Colonic mucosa (tissue), 4 donors: ENCODE measurements at regions not wholly inside any gene's neighbourhood (a gene's known extent, or its start where the extent isn't known, plus 50 kb on each side); places are given as distances from the start of the nearest gene placed in this dataset.

Experiments
- DNase-seq: peaks from one replicate; pipeline ENCODE4 v3.0.0-alpha.2; 2020
- H3K27ac ChIP-seq: fragments of 200-600 bp; one replicate; pipeline ENCODE4 v1.8.0; 2021
- H3K27me3 ChIP-seq: fragments of 200-600 bp; one replicate; pipeline ENCODE4 v1.8.0; 2021
- H3K36me3 ChIP-seq: fragments of 200-600 bp; one replicate; pipeline ENCODE4 v1.8.0; 2021
- H3K4me1 ChIP-seq: fragments of 200-600 bp; one replicate; pipeline ENCODE4 v1.8.0; 2021; ENCODE audit warnings: mild to moderate bottlenecking
- H3K4me3 ChIP-seq: fragments of 200-600 bp; one replicate; pipeline ENCODE4 v1.8.0; 2021
- H3K9ac ChIP-seq, 2 donors: one replicate each; pipeline ENCODE4 v1.7.0; 2013; ENCODE audit warnings: control low read depth in 2 of 2, low read depth in 2 of 2, low read length in 2 of 2
- H3K9me3 ChIP-seq: fragments of 200-600 bp; one replicate; pipeline ENCODE4 v1.8.0; 2021
- intact Hi-C: fragments of 100-400 bp; cut with DNase I; formaldehyde crosslinking; loops from one replicate; pipeline ENCODE4 v1.14.1; 2022
- TF ChIP-seq, protein P1 (sequence below): fragments of 200-600 bp; IDR thresholded peaks from one replicate; pipeline ENCODE4 v1.8.0; 2022; ENCODE audit warnings: antibody characterized with exemption, mild to moderate bottlenecking
- donor health status: healthy.
- donor health status: DM: no; HTN: no; CAD: no.
- donor health status: DM: no; HTN: no; CAD: no.

- no peak overlapping the region for H3K4me3 ChIP-seq
- no peak overlapping the region for H3K9ac ChIP-seq
- no peak overlapping the region for H3K27ac ChIP-seq
- H3K9me3 ChIP-seq: no peaks in the 10 kb centered on the region
- H3K4me1 ChIP-seq: no peaks in the 10 kb centered on the region
- no peaks in the 10 kb centered on the region for H3K27me3 ChIP-seq
- TF ChIP-seq, protein P1, sequence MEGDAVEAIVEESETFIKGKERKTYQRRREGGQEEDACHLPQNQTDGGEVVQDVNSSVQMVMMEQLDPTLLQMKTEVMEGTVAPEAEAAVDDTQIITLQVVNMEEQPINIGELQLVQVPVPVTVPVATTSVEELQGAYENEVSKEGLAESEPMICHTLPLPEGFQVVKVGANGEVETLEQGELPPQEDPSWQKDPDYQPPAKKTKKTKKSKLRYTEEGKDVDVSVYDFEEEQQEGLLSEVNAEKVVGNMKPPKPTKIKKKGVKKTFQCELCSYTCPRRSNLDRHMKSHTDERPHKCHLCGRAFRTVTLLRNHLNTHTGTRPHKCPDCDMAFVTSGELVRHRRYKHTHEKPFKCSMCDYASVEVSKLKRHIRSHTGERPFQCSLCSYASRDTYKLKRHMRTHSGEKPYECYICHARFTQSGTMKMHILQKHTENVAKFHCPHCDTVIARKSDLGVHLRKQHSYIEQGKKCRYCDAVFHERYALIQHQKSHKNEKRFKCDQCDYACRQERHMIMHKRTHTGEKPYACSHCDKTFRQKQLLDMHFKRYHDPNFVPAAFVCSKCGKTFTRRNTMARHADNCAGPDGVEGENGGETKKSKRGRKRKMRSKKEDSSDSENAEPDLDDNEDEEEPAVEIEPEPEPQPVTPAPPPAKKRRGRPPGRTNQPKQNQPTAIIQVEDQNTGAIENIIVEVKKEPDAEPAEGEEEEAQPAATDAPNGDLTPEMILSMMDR: no peak
- intact Hi-C loops: no loop called here
- no peaks in the 10 kb centered on the region for H3K36me3 ChIP-seq
- no peak for DNase-seq
These were observed 835.0 kb upstream of the ADGRL3 start for GRCh38 chr4:60365176-60365575.

- Histone ChIP-seq H3K9ac (no peak overlapping the region), H3K4me1 (no peaks in the 10 kb centered on the region), H3K27ac (no peak overlapping the region), H3K36me3 (no peaks in the 10 kb centered on the region), H3K4me3 (no peak overlapping the region), H3K9me3 (no peaks in the 10 kb centered on the region), H3K27me3 (no peaks in the 10 kb centered on the region)
- TF ChIP-seq, protein P1: no peak
- intact Hi-C loops: no loop called here
- DNase-seq: no peak
These were observed 833.5 kb upstream of the ADGRL3 start for GRCh38 chr4:60366661-60367060.

DNA sequence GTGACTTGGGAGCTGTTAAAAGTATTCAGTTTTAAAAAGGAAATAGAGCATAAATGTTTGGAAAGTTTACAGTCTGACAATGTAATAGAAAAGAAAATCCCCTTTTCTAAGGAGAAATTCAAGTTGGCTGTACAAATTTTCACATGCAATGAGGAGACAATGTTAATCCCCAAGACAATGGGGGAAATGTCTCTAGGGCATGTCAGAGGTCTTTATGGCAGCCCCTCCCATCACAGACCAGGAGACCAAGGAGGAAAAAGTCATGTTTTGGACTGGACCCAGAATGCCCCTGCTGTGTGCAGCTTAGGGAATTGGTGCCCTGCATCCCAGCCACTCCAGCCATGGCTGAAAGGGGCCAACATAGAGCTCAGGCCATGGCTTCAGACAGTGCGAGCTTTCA, 831.1 kb upstream of the ADGRL3 start:
- DNase-seq: no peak
- Histone ChIP-seq H3K4me1 (no peaks in the 10 kb centered on the region), H3K4me3 (no peak overlapping the region), H3K9ac (no peak overlapping the region), H3K27me3 (no peaks in the 10 kb centered on the region), H3K27ac (no peak overlapping the region), H3K36me3 (no peaks in the 10 kb centered on the region), H3K9me3 (no peaks in the 10 kb centered on the region)
- intact Hi-C loops: no loop called here
- TF ChIP-seq, protein P1: no peak

DNA sequence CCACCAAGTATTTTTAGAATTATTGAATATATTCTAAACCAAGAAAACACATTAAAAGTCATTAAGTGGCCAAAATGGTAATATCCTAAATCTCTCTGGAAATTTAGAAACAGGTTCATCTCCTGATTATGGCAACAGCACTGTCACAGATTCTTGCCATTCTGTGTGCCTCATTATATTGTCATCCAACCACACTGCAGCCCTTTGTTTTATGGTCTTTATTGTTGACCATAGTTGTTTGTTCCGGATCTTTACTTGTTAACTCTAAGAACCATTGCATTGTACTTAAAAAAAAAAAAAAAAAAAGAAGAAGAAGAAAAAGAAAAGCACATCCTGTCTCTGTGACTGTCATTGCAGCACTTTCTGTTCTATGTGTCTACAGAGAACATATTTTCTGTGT, 822.1 kb upstream of the ADGRL3 start:
- Histone ChIP-seq H3K9me3 (no peaks in the 10 kb centered on the region), H3K27me3 (no peaks in the 10 kb centered on the region), H3K4me1 (no peaks in the 10 kb centered on the region), H3K36me3 (no peaks in the 10 kb centered on the region), H3K9ac (no peak overlapping the region), H3K27ac (no peak overlapping the region), H3K4me3 (no peak overlapping the region)
- TF ChIP-seq, protein P1: no peak
- no peak for DNase-seq
- intact Hi-C loops: no loop called here

GRCh38 chr4:60384516-60384915, 815.6 kb upstream of the ADGRL3 start:
- no peaks in the 10 kb centered on the region for H3K27me3 ChIP-seq
- TF ChIP-seq, protein P1: no peak
- DNase-seq: no peak
- no peaks in the 10 kb centered on the region for H3K4me1 ChIP-seq
- no peaks in the 10 kb centered on the region for H3K36me3 ChIP-seq
- H3K27ac ChIP-seq: no peak overlapping the region
- intact Hi-C loops: no loop called here
- no peak overlapping the region for H3K4me3 ChIP-seq
- H3K9ac ChIP-seq: no peak overlapping the region
- no peaks in the 10 kb centered on the region for H3K9me3 ChIP-seq

GRCh38 chr4:60389633-60390032, 810.5 kb upstream of the ADGRL3 start:
- Histone ChIP-seq H3K9me3 (no peaks in the 10 kb centered on the region), H3K36me3 (no peaks in the 10 kb centered on the region), H3K4me1 (no peaks in the 10 kb centered on the region), H3K27ac (no peak overlapping the region), H3K27me3 (no peaks in the 10 kb centered on the region), H3K4me3 (no peak overlapping the region), H3K9ac (no peak overlapping the region)
- intact Hi-C loops: no loop called here
- DNase-seq: no peak
- TF ChIP-seq, protein P1: no peak
